ENCODE measurements at regions not wholly inside any gene's neighbourhood (a gene's known extent, or its start where the extent isn't known, plus 50 kb on each side); places are given as distances from the start of the nearest gene placed in this dataset.

DNA sequence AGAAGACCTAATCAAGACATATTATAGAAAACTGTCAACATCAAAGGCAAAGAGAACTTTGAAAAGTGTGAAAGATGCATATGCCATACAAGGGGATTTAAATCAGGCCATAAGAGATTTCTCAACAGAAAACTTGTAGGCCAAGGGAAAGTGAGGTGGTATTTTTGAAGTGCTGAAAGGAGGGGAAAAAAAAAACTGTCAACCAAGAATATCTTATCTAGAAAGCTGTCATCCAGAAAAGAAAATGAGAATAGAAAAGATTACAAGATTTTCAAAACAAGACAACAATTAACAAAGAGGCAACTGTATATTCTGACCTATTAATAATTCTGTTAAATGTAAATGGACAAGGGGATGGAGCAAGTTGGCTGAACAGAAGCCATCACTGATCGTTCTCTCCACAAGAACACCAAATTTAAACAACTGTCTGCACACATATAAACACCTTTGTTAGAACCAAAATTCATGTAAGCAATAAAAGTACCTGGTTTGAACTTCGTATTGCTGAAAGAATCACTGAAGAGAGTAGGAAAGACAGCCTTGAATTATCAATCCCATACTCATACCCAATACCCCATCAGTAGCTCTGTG lies 880.1 kb upstream of the PCDH9 start:
- no peak overlapping the region for H3K27ac Mint-ChIP-seq
- no peak for DNase-seq (ENCODE audit: extremely low spot score, unreplicated experiment)
- H3K4me1 Mint-ChIP-seq (ENCODE audit: unreplicated experiment), result no peaks in the 10 kb centered on the region
- H3K27me3 Mint-ChIP-seq, result no peaks in the 10 kb centered on the region
- TF ChIP-seq, protein P1, sequence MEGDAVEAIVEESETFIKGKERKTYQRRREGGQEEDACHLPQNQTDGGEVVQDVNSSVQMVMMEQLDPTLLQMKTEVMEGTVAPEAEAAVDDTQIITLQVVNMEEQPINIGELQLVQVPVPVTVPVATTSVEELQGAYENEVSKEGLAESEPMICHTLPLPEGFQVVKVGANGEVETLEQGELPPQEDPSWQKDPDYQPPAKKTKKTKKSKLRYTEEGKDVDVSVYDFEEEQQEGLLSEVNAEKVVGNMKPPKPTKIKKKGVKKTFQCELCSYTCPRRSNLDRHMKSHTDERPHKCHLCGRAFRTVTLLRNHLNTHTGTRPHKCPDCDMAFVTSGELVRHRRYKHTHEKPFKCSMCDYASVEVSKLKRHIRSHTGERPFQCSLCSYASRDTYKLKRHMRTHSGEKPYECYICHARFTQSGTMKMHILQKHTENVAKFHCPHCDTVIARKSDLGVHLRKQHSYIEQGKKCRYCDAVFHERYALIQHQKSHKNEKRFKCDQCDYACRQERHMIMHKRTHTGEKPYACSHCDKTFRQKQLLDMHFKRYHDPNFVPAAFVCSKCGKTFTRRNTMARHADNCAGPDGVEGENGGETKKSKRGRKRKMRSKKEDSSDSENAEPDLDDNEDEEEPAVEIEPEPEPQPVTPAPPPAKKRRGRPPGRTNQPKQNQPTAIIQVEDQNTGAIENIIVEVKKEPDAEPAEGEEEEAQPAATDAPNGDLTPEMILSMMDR (conservative IDR thresholded peaks at IDR 0.05), result no peak
- peaks cover 7% of the 10 kb centered on the region for H3K9me3 Mint-ChIP-seq
- no peaks in the 10 kb centered on the region for H3K36me3 Mint-ChIP-seq
- H3K4me3 Mint-ChIP-seq, result no peak overlapping the region

DNA sequence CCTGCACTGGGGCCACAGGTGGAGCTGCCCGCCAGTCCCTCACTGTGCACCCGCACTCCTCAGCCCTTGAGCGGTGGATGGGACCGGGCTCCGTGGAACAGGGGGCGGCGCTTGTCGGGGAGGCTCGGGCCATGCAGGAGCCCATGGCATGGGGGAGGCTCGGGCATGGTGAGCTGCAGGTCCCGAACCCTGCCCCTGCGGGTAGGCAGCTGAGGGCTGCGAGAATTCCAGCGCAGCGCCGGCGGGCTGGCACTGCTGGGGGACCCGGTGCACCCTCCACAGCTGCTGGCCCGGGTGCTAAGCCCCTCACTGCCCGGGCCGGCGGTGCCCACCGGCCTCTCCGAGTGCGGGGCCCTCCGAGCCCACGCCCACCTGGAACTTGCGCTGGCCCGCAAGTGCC lies 877.5 kb upstream of the PCDH9 start:
- H3K27ac Mint-ChIP-seq, result no peak overlapping the region
- H3K9me3 Mint-ChIP-seq, result peaks cover 7% of the 10 kb centered on the region
- no peak overlapping the region for H3K4me3 Mint-ChIP-seq
- H3K36me3 Mint-ChIP-seq, result no peaks in the 10 kb centered on the region
- TF ChIP-seq, protein P1 (conservative IDR thresholded peaks at IDR 0.05), result no peak
- H3K4me1 Mint-ChIP-seq (ENCODE audit: unreplicated experiment), result no peaks in the 10 kb centered on the region
- no peak for DNase-seq (ENCODE audit: extremely low spot score, unreplicated experiment)
- no peaks in the 10 kb centered on the region for H3K27me3 Mint-ChIP-seq

DNA sequence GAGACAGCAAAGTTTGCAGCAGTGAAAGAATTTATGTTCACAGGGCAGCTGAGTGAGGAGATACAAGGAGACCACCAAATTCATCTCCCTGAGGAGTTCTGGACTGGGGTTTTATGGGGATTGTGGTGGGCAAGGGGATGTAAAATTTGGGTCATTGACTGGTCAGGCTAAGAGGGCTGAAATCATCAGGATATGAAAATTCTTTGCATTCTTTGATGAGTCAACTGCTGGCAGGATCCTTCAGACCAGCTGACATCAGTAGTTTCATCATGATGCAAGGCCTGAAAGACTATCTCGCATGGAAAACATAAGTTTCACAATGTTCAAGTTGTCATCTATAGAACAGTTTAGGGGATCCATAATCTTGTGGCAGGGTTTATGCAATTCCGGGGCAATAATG lies 869.5 kb upstream of the PCDH9 start:
- DNase-seq (ENCODE audit: extremely low spot score, unreplicated experiment), result no peak
- Mint-ChIP-seq H3K27ac (no peak overlapping the region), H3K27me3 (no peaks in the 10 kb centered on the region), H3K4me3 (no peak overlapping the region), H3K4me1 (ENCODE audit: unreplicated experiment) (no peaks in the 10 kb centered on the region), H3K9me3 (no peaks in the 10 kb centered on the region), H3K36me3 (no peaks in the 10 kb centered on the region)
- TF ChIP-seq, protein P1 (conservative IDR thresholded peaks at IDR 0.05), result no peak

DNA sequence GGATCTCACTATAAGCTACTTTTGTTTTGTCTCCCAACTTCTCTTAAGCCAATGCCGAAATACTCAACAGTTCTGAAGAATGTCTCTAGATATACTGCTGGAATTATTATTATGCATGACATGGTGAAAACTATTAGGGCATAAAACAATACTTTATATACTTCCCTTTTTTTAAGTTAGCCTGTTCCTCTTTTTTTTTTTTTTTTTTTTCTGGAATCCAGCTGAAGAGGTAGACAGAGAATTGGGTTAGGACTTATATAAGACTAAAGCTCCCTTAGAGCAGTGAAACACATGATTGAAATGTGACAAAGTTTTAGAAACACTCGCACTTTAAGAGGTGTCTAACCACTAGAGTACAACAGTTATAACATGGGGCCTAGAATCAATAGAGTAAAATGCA lies 850.9 kb upstream of the PCDH9 start:
- TF ChIP-seq, protein P1 (conservative IDR thresholded peaks at IDR 0.05), result no peak
- no peaks in the 10 kb centered on the region for H3K27me3 Mint-ChIP-seq
- DNase-seq (ENCODE audit: extremely low spot score, unreplicated experiment), result no peak
- no peaks in the 10 kb centered on the region for H3K36me3 Mint-ChIP-seq
- H3K4me1 Mint-ChIP-seq (ENCODE audit: unreplicated experiment), result no peaks in the 10 kb centered on the region
- no peak overlapping the region for H3K27ac Mint-ChIP-seq
- H3K9me3 Mint-ChIP-seq, result no peaks in the 10 kb centered on the region
- H3K4me3 Mint-ChIP-seq, result no peak overlapping the region

DNA sequence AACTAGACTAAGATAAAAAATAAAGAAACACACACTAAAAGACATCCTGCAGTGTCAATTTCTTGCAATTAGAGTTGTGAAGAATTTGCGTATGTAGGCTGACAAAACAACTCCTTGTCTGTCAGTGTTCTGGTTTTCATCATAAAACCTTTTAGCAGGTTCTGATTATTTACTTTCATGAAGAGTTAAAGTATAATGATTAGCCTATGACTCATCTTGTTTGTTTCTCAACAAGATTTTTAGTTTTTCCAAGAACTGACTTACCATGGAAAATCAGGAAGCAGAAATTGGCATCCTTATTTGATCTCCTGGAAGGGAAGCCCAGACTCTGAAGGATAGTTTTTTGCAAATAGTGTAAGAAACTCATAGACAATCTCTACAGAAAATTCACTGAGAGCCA lies 848.7 kb upstream of the PCDH9 start:
- TF ChIP-seq, protein P1 (conservative IDR thresholded peaks at IDR 0.05), result no peak
- Mint-ChIP-seq H3K9me3 (no peaks in the 10 kb centered on the region), H3K27me3 (no peaks in the 10 kb centered on the region), H3K4me3 (no peak overlapping the region), H3K27ac (no peak overlapping the region), H3K36me3 (no peaks in the 10 kb centered on the region), H3K4me1 (ENCODE audit: unreplicated experiment) (no peaks in the 10 kb centered on the region)
- no peak for DNase-seq (ENCODE audit: extremely low spot score, unreplicated experiment)

DNA sequence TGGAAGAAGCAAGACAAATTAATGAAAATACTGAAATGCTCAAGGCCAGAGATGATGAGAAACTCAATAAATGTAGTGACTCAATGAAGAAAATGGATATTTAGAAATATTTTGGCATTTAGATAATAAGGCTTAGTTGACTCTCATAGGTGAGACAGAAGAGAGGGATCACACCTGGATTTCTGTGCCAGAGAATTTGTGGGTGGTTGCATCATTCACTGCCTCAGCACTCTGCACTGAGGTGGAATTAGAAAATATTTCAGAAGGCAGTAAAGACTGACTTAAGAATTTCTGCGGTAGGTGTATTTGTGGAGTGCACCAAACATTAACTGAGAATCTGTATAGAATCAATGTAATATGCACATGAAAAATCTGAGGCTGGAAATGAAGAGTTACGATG lies 848.3 kb upstream of the PCDH9 start:
- Mint-ChIP-seq H3K4me3 (no peak overlapping the region), H3K9me3 (no peaks in the 10 kb centered on the region), H3K36me3 (no peaks in the 10 kb centered on the region), H3K27me3 (no peaks in the 10 kb centered on the region), H3K4me1 (ENCODE audit: unreplicated experiment) (no peaks in the 10 kb centered on the region), H3K27ac (no peak overlapping the region)
- TF ChIP-seq, protein P1 (conservative IDR thresholded peaks at IDR 0.05), result no peak
- DNase-seq (ENCODE audit: extremely low spot score, unreplicated experiment), result no peak
